ENCODE measurements at regions not wholly inside any gene's neighbourhood (a gene's known extent, or its start where the extent isn't known, plus 50 kb on each side); places are given as distances from the start of the nearest gene placed in this dataset.
"Not testable (repeated sequence)": the region's sequence is repeated elsewhere in the genome, so short reads cannot be mapped to it uniquely, and the experiment has no call there.

GRCh38 chr2:428591-428990, 140.7 kb upstream of the ALKAL2 start:
- no peak for DNase-seq (ENCODE audit: low read depth in 3 of 3)

- not testable (repeated sequence) for DNase-seq (ENCODE audit: low read depth in 3 of 3)
Observed at GRCh38 chr2:426696-427095, 138.8 kb upstream of the ALKAL2 start.

- no peak for DNase-seq (ENCODE audit: low read depth in 3 of 3)
Observed at GRCh38 chr2:425947-426346, 138.1 kb upstream of the ALKAL2 start.

- DNase-seq (ENCODE audit: low read depth in 3 of 3): no peak
Observed at GRCh38 chr2:425243-425642, 137.4 kb upstream of the ALKAL2 start.

- no peak for DNase-seq (ENCODE audit: low read depth in 3 of 3)
Observed at GRCh38 chr2:424306-425171, 136.6 kb upstream of the ALKAL2 start.

GRCh38 chr2:423479-423878, 135.6 kb upstream of the ALKAL2 start:
- DNase-seq (ENCODE audit: low read depth in 3 of 3): no peak

GRCh38 chr2:422676-423435, 135.0 kb upstream of the ALKAL2 start:
- DNase-seq (ENCODE audit: low read depth in 3 of 3): no peak

- DNase-seq (ENCODE audit: low read depth in 3 of 3): no peak
Observed at GRCh38 chr2:421406-421805, 133.5 kb upstream of the ALKAL2 start.

- DNase-seq (ENCODE audit: low read depth in 3 of 3): no peak
Observed at GRCh38 chr2:419687-420317, 131.9 kb upstream of the ALKAL2 start.

GRCh38 chr2:417662-418061, 129.8 kb upstream of the ALKAL2 start:
- DNase-seq (ENCODE audit: low read depth in 3 of 3): no peak

- DNase-seq (ENCODE audit: low read depth in 3 of 3): no peak
Observed at GRCh38 chr2:417006-417405, 129.1 kb upstream of the ALKAL2 start.

GRCh38 chr2:415986-416610, 128.2 kb upstream of the ALKAL2 start:
- DNase-seq (ENCODE audit: low read depth in 3 of 3): no peak

- DNase-seq (ENCODE audit: low read depth in 3 of 3): no peak
Observed at GRCh38 chr2:409523-409922, 121.6 kb upstream of the ALKAL2 start.

GRCh38 chr2:407630-408029, 119.7 kb upstream of the ALKAL2 start:
- DNase-seq (ENCODE audit: low read depth in 3 of 3): no peak

GRCh38 chr2:406876-407275, 119.0 kb upstream of the ALKAL2 start:
- DNase-seq (ENCODE audit: low read depth in 3 of 3): no peak

- no peak for DNase-seq (ENCODE audit: low read depth in 3 of 3)
Observed at GRCh38 chr2:406231-406630, 118.3 kb upstream of the ALKAL2 start.

- no peak for DNase-seq (ENCODE audit: low read depth in 3 of 3)
Observed at GRCh38 chr2:404581-404980, 116.7 kb upstream of the ALKAL2 start.

- DNase-seq (ENCODE audit: low read depth in 3 of 3): no peak
Observed at GRCh38 chr2:403682-404081, 115.8 kb upstream of the ALKAL2 start.

- no peak for DNase-seq (ENCODE audit: low read depth in 3 of 3)
Observed at GRCh38 chr2:402721-403120, 114.8 kb upstream of the ALKAL2 start.

GRCh38 chr2:402206-402605, 114.3 kb upstream of the ALKAL2 start:
- no peak for DNase-seq (ENCODE audit: low read depth in 3 of 3)

- DNase-seq (ENCODE audit: low read depth in 3 of 3): no peak
Observed at GRCh38 chr2:401019-401679, 113.3 kb upstream of the ALKAL2 start.

GRCh38 chr2:397926-398325, 110.0 kb upstream of the ALKAL2 start:
- no peak for DNase-seq (ENCODE audit: low read depth in 3 of 3)
